GM21367 (cell line): ENCODE measurements at regions not wholly inside any gene's neighbourhood (a gene's known extent, or its start where the extent isn't known, plus 50 kb on each side); places are given as distances from the start of the nearest gene placed in this dataset.
"Not testable (repeated sequence)": the region's sequence is repeated elsewhere in the genome, so short reads cannot be mapped to it uniquely, and the experiment has no call there.

ENCODE experiments used
- ATAC-seq: cut with Tn5 transposase; IDR thresholded peaks from one replicate; pipeline ENCODE4 v1.9.1; 2021; ENCODE audit not compliant: unreplicated experiment

DNA sequence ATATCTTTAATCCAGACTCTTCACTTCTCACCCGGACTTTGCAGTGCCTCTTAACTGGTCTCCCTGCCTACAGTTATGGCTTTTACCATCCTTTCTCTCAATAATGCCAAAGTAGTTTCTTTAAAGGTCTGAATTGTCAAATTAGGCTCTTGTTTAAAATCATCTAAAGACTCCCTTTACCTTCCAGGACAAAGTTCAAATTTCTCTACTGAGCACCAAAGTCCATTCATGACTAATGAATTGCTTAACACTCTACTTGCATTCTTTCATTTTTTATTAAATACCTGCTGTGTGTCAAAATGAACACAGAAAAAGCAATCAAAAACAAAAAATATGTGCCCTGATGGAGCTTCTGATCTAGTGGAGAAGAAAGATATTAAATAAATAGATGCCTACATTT is 472.4 kb upstream of the UBE2E2 start:
- no peak for ATAC-seq

DNA sequence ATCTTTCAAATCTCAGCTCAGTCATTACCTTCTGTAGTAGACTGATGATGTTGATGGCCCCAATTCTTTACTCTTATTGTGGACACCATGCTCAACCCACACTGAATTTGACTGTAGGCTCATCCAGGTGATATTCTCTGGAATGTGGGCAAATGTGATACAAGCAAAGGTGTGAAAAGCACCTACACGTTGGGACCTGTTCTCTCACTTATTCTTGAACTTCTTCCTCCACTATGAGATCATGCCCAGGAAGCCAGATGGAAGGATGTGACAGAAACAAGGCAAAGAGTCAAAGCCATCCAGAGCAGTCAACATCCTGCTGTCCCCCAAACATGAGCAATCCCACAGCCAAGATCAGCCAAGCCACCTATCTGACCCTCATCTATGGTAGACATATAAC is 471.2 kb upstream of the UBE2E2 start:
- no peak for ATAC-seq

DNA sequence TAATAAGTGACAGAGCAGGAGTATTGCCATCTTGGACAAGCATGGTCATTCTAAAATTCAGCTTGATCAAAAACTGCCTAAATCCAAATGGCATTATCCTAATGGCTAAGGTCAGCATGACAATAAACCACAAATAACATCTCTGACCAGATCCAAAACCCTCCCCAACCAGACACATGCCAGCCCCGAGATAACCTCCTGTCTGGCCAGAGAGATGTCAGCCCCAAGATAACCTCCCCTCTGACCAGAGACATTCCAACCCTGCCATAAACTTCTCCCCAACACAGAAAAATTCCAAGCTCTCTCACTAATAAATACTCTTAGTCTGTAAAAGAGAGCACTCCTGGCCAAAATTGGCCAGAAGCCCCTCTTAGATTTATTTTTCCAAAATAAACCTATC is 470.5 kb upstream of the UBE2E2 start:
- ATAC-seq = no peak

DNA sequence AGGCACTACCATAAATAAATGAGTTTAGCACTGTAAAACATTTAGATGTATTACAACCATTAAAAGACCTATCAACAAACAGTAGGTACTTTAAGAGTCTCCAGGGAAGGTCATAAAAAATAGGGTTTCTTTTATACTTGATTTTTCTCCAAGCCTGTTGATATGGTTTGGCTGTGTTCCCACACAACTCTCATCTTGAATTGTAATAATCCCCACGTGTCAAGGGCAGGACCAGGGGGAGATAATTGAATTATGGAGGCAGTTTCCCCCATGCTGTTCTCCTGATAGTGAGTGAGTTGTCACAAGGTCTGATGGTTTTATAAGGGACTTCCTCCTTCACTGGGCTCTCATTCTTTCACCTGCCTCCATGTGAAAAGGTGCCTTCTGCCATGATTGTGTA is 468.9 kb upstream of the UBE2E2 start:
- ATAC-seq = no peak

DNA sequence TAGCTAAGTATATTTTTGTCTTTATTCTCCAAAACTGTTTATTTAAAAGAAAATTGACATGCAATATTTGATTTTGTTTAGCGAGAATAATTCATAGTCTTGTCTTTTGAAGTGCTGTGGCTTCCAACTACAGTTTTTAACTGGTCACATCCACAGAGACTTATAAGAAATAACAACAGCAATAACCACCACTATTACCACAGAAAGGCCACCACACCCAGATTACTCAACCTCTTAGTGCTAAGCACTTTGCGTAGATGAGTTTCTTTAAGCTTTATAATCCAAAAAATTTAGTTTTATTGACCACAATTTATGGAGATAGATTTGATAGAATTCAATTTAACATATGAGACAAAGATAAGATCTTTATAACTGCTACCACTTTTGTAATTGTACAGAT is 468.4 kb upstream of the UBE2E2 start:
- no peak for ATAC-seq

DNA sequence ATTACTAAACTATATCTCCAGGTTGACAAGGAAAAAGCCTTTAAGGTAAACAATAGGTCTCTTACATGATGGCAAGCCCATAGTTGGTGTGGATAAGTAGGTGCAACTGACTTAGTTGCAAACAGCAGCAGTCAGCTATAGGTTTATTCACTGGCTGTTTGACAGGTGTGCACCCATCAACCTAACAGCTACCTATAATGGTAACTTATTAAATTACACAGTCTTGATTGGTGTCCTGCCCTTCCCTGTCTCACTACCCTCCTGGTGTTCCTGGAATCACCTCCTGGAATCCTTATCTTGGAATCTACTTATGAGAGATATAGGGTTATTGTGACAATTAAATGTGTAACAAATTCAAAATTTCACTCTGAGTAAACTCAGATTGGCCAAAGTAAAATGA is 467.8 kb upstream of the UBE2E2 start:
- no peak for ATAC-seq

DNA sequence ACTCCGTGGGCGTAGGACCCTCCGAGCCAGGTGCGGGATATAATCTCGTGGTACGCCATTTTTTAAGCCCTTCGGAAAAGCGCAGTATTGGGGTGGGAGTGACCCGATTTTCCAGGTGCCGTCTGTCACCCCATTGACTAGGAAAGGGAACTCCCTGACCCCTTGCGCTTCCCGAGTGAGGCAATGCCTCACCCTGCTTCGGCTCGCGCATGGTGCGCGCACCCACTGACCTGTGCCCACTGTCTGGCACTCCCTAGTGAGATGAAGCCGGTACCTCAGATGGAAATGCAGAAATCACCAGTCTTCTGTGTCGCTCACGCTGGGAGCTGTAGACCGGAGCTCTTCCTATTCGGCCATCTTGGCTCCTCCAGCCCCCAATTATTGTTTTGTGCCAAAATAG is 459.7 kb upstream of the UBE2E2 start:
- not testable (repeated sequence) for ATAC-seq

DNA sequence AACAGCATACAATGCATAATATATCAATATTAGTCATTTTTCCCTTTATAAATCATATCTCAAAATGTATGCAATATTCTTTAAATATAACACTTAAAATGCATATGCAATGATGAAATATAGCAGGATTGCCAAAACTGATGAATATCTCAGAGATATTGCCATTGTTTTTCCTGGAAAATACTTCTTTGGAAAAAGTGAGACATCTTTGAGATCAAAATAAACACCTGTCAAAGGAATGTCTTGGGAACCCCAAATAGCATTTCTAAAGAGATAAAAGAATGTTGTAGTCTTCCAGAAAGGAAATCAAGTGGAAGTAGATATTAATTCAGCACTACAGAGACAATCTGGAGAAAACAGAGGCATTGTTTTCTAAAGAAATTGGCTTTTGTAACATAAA is 457.8 kb upstream of the UBE2E2 start:
- no peak for ATAC-seq

DNA sequence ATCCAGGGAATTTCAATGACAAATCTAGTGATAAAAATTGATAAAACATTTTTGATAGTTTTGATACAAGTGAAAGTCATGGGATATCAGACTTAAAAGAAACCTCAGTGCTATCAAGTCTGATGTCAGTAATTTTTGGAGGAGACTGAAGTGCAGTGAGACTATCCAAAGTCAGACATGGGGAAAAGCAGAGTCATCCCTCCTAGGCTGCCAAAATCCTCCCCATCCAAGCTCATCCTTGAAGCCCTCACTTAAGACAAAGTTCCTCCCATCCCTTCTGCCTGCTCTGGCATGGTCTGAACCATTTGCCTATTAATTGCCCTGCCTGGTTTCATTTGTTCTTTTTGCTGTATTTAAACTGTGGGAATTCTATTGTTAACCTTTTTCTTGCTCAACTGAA is 456.9 kb upstream of the UBE2E2 start:
- no peak for ATAC-seq

DNA sequence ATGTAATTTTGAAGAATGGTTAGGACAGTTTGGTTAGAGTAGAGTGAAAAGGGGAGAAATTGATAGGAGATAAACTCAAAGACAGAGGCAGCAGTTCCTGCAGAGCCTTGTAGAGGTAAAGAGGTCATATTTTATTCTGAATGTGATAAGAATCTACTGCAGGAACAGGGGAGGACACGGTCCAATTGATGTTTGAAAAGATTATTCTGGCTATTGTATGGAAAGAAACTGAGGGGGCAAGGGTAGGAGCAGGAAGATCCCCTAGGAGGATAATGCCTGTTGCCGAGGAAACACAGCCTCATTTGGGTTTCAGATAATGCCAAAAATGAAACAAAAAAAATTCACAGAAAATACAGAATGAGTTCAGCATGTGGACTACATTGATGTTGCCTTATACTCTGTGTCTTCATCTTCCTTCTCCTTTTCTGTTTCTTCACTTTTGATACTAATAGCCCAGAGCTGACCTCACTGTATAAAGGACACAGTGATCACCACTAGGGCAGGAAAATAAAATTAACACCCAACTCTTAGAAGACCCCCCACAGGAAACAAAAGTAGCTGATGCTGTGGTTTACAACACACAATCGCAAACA is 454.6 kb upstream of the UBE2E2 start:
- ATAC-seq = no peak

DNA sequence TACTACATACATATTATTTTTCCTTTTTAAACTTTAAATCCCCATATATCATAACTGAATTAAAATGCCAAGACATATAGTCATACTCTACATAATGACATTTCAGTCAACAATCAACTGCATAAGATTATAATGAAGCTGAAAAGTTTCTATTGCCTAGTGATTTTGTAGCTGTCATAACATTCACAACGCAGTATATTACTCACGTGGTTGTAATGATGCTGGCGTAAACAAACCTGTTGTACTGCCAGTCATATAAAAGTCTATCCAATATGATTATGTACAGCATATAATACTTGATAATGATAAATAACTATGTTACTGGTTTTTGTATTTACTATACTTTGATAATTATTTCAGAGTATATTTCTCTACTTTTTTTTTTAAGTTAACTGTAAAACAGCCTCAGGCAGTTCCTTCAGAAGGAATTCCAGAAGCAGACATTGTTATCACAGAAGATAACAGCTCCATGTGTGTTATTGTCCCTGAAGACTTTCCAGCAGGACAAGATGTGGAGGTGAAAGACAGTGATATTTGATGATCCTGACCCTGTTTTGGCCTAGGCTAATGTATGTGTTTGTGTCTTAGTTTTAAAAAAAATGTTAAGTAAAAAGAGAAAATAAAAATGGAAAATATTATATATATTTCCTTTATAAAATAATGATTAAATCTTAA is 443.4 kb upstream of the UBE2E2 start:
- ATAC-seq = no peak

DNA sequence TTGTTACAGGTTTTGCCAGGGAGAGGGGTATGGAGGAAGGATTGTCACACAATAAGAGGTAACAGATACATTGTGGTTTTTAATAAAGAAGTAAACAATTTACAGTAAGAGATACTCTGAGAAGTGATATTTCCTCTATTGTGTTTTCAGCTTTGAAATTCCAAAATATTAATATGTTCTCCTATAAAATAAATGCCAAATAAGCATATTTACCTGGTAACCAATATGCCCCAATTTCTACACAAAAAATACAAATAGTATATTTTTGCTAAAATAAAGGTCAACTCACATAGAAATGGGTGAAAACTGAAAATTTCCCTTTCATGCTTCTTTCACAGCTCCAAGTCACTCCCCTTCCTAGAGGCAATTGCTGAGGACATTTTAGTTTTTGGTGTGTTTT is 437.4 kb upstream of the UBE2E2 start:
- no peak for ATAC-seq

DNA sequence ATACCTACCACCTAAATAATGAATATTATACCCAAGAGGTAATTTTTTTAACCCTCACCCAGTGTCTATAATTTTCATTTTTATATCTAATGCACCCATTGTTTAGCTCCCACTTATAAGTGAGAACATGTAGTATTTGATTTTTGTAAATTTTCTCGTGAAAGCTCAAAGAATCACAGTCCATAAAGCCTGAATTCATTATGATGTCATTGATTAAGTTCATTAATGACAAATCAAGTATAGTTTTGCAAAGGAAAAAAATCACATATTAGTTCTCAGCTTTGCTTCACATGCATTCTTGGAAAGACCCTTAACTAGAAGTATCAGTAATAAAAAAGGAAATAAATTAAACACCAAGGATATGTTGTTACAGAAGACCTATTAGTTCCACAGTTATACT is 425.3 kb upstream of the UBE2E2 start:
- no peak for ATAC-seq

DNA sequence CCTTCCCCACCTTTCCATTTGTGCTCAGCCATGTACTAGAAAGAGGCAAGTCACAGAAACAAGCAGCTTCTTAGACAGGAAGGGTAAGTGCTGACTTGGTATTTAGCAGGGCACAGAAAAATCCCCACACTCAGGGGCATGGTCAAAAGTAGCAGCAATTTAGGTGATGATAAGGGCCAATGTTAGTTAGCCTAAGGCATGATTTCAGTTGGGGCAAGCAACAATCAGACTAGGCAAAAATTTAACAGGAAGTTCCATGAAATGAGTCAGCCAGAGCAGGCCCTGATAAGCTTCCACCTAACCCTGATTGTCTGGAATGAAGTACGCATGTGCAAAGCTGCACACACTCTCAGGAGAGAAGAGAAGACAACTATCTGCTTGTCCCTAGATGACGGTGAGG is 423.4 kb upstream of the UBE2E2 start:
- no peak for ATAC-seq

DNA sequence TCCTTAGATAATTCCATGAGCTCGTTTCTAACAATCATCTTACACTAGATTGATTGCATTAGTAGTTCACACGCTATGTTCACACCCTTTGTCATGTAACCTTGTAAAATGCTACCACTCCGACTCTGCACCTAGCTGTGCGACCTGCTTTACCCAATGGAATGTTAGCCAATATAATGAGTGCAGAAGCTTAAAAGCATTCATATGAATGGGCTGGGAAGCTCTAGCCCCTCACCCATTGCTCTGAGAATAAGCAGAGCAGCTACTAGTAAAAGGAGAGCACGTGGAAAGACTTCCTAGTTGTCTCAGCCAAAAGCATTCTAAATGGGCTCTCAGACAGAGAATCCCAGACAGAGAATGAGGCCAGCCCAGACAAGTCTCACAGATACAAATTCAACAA is 410.6 kb upstream of the UBE2E2 start:
- ATAC-seq = no peak

DNA sequence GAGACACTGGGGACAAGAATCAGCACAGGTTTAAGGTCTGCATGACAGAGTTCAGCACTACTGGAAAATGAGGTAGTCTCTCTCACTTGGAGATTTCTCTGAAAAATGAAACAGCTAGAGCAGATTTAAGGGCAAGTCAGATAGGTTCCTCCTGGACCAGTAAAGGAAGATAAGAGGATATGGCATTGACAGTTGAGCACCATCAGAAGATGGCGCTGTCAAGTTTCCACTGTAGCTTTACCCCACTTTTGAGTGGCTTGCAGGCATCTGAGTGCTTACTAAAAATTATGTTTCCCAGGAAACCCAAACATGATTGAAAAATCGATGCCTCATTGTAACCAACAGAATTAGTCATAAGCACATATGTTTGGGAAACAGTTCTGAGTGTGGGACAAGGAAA is 407.2 kb upstream of the UBE2E2 start:
- no peak for ATAC-seq

DNA sequence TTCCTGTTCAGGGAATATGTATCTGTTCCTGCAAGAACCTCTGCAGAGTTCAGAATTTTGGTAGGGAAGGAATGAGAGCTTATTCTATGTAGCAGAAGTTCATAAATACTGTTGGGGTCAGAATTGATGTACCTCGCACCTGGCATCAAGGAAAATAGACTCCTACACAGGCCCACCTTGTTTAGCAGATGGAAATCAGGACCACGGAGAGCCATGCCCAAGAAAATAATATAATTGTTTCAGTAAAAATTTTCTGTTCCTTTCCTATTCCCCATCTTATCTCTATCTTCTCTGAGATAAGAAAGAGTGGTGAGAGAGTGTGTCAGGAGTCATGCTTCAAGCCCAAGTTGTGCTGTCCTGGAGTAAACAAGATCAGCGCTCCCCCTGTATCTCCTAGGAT is 404.7 kb upstream of the UBE2E2 start:
- ATAC-seq = no peak

DNA sequence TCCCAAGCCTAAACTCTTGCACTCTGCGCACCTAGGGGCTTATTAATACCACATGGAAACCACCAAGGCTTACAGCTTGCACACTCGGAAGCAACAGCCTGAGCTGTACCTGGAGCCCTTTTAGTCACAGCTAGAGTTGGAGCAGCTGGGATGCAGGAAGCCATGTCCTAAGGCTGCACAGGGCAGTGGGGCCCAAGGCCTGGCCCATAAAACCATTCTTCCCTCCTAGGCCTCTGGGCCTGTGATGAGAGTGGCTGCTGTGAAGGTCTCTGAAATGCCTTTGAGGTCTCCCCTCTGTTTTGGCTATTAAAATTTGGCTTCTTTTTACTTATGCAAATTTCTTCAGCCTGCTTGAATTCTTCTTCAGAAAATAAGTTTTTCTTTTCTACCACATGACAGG is 383.9 kb upstream of the UBE2E2 start:
- no peak for ATAC-seq

DNA sequence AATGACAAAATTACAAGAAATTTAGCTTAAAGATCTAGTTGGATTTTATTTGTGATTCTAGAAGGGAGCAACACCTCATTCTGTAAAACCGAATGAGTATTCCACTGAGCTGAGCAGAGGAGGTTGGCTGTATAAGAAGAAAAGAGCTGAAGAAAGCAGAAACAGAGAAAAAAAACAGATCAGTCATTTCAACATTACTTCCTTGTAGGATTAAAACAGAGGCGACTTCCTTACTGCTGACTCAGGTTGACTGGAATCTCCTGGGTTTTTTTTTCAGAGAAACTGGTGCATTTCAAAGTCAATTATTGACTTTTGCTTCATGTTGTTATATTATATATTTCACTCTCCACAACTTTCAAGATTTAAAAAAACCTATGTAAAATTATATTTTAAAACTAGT is 368.1 kb upstream of the UBE2E2 start:
- ATAC-seq = no peak

DNA sequence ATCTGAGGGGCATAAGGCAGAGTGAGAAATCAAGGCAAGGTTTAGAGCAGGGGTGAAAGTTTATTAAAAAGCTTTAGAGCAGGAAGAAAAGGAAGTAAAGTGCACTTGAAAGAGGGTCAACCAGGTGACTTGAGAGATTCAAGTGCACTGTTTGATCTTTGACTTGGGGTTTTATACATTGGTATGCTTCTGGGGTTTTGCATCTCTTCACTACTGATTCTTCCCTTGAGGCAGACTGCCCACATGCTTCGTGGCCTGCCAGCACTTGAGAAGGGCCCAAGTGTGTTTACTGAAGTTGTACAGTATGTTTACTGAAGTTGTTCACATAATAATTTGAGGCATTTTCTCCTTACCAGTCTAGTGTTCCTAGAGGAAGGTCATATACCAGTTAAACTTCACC is 367.0 kb upstream of the UBE2E2 start:
- no peak for ATAC-seq

DNA sequence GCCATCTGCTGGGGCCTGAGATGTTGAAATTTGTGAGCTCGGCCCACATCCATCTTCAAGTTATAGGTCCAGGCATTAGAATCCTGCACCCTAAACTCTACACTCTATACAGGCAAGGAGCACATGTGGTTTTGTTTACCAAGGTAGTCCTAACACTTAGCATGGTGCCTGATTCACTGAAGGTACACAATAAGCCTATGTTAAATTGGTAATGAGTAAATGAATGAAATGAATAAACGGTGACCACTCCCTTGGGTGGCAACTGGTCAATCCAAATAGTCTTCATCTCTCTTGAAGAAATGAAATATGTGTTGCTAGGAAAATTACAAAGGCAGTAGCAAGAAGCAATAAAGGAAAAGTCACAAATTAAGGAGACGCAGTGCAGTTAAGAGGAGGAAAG is 359.3 kb upstream of the UBE2E2 start:
- ATAC-seq = no peak

DNA sequence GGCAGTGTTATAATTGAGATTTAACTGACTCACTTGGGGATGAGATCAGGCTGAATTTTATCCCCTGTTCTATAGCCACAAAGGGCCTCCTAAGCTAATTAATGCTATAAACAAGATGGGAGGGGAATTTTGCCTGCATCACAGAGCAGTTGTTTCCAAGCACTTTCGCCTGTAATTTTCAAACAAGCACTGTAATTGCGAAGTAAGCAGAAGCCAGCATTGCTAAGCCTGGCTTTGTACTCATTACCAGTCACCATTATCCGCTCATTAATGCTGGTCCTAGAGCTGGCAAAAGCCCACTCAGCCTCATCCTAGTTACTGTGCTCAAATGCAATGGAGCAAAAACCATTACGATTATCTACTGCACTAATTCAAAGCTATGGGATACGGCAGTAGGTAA is 356.6 kb upstream of the UBE2E2 start:
- ATAC-seq = no peak

DNA sequence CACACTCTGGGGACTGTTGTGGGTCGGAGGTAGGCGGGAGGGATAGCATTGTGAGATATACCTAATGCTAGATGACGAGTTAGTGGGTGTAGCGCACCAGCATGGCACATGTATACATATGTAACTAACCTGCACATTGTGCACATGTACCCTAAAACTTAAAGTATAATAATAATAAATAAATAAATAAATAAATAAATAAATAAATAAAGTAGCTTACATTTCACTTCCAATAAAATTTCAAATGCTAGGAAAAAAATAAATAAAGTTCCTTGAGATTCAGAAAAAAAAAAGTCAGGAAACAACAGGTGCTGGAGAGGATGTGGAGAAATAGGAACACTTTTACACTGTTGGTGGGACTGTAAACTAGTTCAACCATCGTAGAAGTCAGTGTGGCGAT is 353.5 kb upstream of the UBE2E2 start:
- not testable (repeated sequence) for ATAC-seq
